Vagina (tissue), 2 donors: ENCODE measurements at regions not wholly inside any gene's neighbourhood (a gene's known extent, or its start where the extent isn't known, plus 50 kb on each side); places are given as distances from the start of the nearest gene placed in this dataset.
A peak's percentile ranks its signal among the peaks of the same experiment; 100 is the strongest.

Experiments
- DNase-seq, 2 donors: peaks; one replicate each; pipeline ENCODE4 v3.0.0-alpha.2; 2017; ENCODE audit errors: extremely low spot score in 2 of 2
- H3K27ac ChIP-seq: fragments of 200-600 bp; sonication (generic); one replicate; pipeline ENCODE4 v1.5.1; 2019
- H3K27me3 ChIP-seq: fragments of 200-600 bp; sonication (generic); one replicate; pipeline ENCODE4 v1.5.1; 2019
- H3K36me3 ChIP-seq, 2 donors: fragments of 200-600 bp; sonication (generic); one replicate each; pipeline ENCODE4 v1.5.1; 2017 to 2019
- H3K4me1 ChIP-seq: fragments of 200-600 bp; sonication (generic); one replicate; pipeline ENCODE4 v1.5.1; 2019
- H3K4me3 ChIP-seq, 2 donors: fragments of 200-600 bp; sonication (generic); 1 replicate in 1 of 2; 2 replicates in 1 of 2; pipeline ENCODE4 v1.5.1; 2016 to 2019
- H3K9me3 ChIP-seq: fragments of 200-600 bp; sonication (generic); one replicate; pipeline ENCODE4 v1.5.1; 2019
- CTCF ChIP-seq, 3 experiments: fragments of 450-650 bp in 2 of 3; fragments of 200-600 bp in 1 of 3; sonication (generic) in 1 of 3; IDR thresholded peaks; one replicate each; pipeline ENCODE4 v1.5.1; 2017 to 2019; ENCODE audit warnings: antibody characterized with exemption in 3 of 3, mild to moderate bottlenecking in 2 of 3, moderate library complexity in 2 of 3
- POLR2A ChIP-seq, 2 donors: fragments of 450-650 bp; IDR thresholded peaks; one replicate each; pipeline ENCODE4 v1.6.1; 2017; ENCODE audit warnings: antibody characterized with exemption in 2 of 2, mild to moderate bottlenecking in 2 of 2, moderate library complexity in 2 of 2
- POLR2AphosphoS5 ChIP-seq, 2 donors: sonication (generic); formaldehyde crosslinking; IDR thresholded peaks; one replicate each; pipeline ENCODE4 v1.9.0; 2017; ENCODE audit warnings: antibody characterized with exemption in 2 of 2, mild to moderate bottlenecking in 2 of 2, low read depth in 1 of 2; ENCODE audit not compliant: insufficient read depth in 1 of 2
- intact Hi-C: fragments of 100-400 bp; cut with DNase I; formaldehyde crosslinking; loops from one replicate; pipeline ENCODE4 v1.15.1; 2023

DNA sequence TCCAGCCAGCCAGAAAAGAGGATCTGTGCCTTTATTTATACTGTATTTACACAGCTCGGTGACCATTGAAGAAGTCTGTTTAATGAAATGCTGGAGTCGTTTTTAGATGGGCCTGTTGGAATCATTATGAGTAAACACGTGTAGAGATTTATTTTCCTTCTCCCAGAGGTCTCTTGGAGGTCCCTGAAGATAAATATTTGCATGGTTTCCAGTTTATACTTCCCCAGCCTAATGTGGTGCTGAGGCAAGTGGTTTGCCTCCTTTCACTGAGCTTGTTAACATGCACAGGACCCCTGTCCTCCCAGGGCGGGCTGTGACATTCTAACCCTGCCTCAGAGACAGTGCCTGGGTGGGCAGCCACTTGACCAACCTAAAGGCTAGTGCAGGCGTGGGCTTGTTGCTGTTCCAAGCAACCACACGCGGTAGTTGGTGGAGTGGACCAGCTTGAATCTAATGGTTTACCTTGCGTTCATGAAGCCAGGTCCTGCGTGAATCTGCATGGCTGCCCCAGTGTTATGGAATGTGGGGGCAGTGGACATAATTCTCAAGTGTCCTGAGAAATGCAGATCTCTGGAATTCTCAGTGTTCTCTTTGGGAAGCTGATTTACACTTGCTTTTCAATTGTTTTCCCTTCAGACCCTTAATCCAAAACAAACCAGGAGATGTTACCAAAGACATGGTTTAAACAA, 130.2 kb upstream of the DLX2 start:
- no peak for DNase-seq
- no peak for TF ChIP-seq POLR2A (IDR thresholded peaks at IDR 0.05)
- no peak for TF ChIP-seq CTCF (IDR thresholded peaks at IDR 0.05)
- TF ChIP-seq POLR2AphosphoS5 (IDR thresholded peaks at IDR 0.05; ENCODE audit: insufficient read depth in 1 of 2, low read depth in 1 of 2): no peak
- H3K9me3 ChIP-seq: no peaks in the 10 kb centered on the region
- intact Hi-C loops: no loop called here
- no peaks in the 10 kb centered on the region for H3K27me3 ChIP-seq
- no peaks in the 10 kb centered on the region for H3K36me3 ChIP-seq
- H3K4me1 ChIP-seq: peaks cover 51% of the 10 kb centered on the region
- H3K27ac ChIP-seq: peak overlapping the region; percentile 46
- no peak overlapping the region for H3K4me3 ChIP-seq

GRCh38 chr2:172233987-172234715, 131.5 kb upstream of the DLX2 start:
- no peaks in the 10 kb centered on the region for H3K9me3 ChIP-seq
- no peak overlapping the region for H3K27ac ChIP-seq
- DNase-seq: no peak
- H3K4me3 ChIP-seq: peak overlapping the region in 1 of 2 donors; percentile 32
- no peaks in the 10 kb centered on the region for H3K36me3 ChIP-seq
- intact Hi-C loops: no loop called here
- peaks cover 47% of the 10 kb centered on the region for H3K4me1 ChIP-seq
- TF ChIP-seq CTCF (IDR thresholded peaks at IDR 0.05): no peak
- TF ChIP-seq POLR2AphosphoS5 (IDR thresholded peaks at IDR 0.05; ENCODE audit: insufficient read depth in 1 of 2, low read depth in 1 of 2): no peak
- no peak for TF ChIP-seq POLR2A (IDR thresholded peaks at IDR 0.05)
- no peaks in the 10 kb centered on the region for H3K27me3 ChIP-seq

DNA sequence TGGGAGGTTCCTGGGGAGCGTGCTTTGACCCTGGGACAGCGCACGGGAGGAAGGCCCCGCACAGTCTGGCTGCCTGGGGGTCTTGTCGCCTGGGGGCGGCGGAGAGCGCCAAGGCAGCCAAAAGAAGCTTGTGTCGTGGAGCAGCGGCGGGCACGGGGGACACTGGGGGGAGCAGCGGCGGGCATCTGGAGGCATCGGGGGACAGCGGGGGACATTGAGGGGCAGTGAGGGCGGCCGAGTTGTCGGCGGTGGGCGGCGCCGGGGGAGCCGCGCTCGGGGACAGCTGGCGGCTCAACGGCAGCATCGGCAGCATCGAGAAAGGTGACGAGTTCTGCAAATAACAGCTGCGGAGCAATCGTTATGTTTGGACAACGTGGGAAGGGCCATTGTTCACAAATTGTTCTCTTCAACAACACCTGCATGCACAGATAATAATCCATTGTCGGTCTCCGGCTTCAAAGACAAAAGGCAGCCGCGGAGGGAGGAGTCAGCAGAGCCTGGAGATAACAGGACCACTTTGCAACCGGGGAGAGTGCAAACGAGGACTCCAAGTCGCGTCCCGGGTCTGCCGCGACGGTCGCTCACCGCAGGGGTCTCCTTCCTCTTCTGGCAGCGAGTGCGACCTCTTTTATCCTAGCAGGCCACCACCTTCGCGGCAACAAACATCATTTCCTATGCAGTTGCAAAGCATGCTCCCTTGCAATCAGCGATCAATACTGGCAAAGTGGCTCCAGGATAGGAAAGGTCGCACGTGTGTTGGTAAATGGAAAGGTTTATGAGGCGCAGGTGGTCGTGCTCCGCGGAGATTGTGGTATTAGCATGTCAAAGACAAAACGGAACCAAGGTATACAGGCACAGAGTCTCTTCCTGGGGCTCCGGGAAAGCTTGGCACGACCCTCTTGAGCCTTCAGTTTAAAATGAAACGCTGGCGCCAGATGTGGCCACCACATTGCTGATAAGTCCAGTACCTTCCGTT, 132.3 kb upstream of the DLX2 start:
- Histone ChIP-seq H3K9me3 (no peaks in the 10 kb centered on the region), H3K36me3 (no peaks in the 10 kb centered on the region), H3K4me1 (peaks cover 39% of the 10 kb centered on the region), H3K27me3 (no peaks in the 10 kb centered on the region), H3K27ac (no peak overlapping the region), H3K4me3 (peak overlapping the region; percentile 23 to 32)
- no peak for TF ChIP-seq POLR2A (IDR thresholded peaks at IDR 0.05)
- no peak for TF ChIP-seq CTCF (IDR thresholded peaks at IDR 0.05)
- no peak for TF ChIP-seq POLR2AphosphoS5 (IDR thresholded peaks at IDR 0.05; ENCODE audit: insufficient read depth in 1 of 2, low read depth in 1 of 2)
- intact Hi-C loops: no loop called here
- no peak for DNase-seq

DNA sequence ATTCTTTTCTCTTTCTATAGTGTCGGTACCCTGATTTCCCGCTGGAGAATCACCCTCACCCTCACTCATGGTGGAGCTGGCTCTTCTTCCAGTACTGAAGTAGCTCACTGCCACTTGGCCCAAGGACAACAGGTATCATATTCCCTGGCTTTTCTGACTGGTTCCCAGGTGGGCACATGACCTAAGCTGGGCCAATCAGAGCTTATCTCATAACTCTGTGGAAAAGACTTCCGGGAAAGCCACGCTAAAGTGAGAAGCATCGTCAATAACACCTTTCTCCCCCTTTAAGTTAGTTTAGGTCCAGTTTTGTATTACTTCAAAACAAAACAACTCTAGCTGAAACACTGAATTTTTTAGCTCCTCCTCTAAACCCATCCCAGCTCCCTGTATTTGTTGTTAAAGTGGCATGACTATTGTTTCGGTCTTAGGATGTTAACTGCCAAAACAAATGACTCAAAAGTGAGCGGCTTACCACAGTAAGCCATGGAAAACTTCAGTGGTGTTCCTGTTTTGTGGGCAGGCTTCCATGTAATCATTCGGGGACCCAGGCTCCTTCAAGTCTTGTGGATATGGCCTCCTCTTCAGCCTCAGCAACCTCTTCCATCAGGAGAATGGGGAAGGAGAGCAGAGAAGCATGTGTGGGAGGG, 137.4 kb upstream of the DLX2 start:
- Histone ChIP-seq H3K27me3 (no peaks in the 10 kb centered on the region), H3K27ac (no peak overlapping the region), H3K4me1 (peaks cover 9% of the 10 kb centered on the region), H3K9me3 (no peaks in the 10 kb centered on the region), H3K4me3 (no peak overlapping the region), H3K36me3 (no peaks in the 10 kb centered on the region)
- intact Hi-C loops: no loop called here
- DNase-seq: no peak
- no peak for TF ChIP-seq POLR2AphosphoS5 (IDR thresholded peaks at IDR 0.05; ENCODE audit: insufficient read depth in 1 of 2, low read depth in 1 of 2)

DNA sequence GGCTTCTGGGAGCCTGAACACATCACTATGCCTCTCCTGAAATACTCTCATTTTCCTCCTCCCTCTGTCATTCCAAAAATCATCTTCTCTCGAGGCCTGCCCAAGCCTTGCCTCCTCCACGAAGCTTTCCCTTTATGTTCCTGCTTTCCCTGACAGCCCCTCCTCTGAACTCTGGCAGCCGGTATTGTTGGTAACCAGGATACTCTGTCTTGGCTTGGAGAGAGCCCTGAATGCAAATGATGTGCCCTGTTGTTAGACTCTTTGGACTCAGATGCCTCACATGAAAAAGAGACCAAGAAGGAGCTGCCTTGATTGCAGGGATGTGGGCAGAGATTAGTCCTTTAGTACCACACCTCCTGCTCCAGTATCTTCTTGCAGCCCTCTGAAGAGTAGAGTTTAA, 138.5 kb upstream of the DLX2 start:
- Histone ChIP-seq H3K9me3 (no peaks in the 10 kb centered on the region), H3K4me3 (no peak overlapping the region), H3K4me1 (no peaks in the 10 kb centered on the region), H3K27me3 (no peaks in the 10 kb centered on the region), H3K27ac (no peak overlapping the region), H3K36me3 (no peaks in the 10 kb centered on the region)
- no peak for DNase-seq
- TF ChIP-seq POLR2A (IDR thresholded peaks at IDR 0.05): no peak
- no peak for TF ChIP-seq CTCF (IDR thresholded peaks at IDR 0.05)
- no peak for TF ChIP-seq POLR2AphosphoS5 (IDR thresholded peaks at IDR 0.05; ENCODE audit: insufficient read depth in 1 of 2, low read depth in 1 of 2)
- intact Hi-C loops: no loop called here
